NB4 (cell line): ENCODE measurements at regions not wholly inside any gene's neighbourhood (a gene's known extent, or its start where the extent isn't known, plus 50 kb on each side); places are given as distances from the start of the nearest gene placed in this dataset.
"Not testable (repeated sequence)": the region's sequence is repeated elsewhere in the genome, so short reads cannot be mapped to it uniquely, and the experiment has no call there.

Experiments
- DNase-seq: peaks from one replicate; pipeline ENCODE4 v3.0.0; 2010; ENCODE audit warnings: low read depth
- H3K4me3 ChIP-seq: one replicate; pipeline ENCODE4 v1.5.1; 2011; ENCODE audit warnings: mild to moderate bottlenecking, low read depth, low read length, moderate library complexity
- CTCF ChIP-seq: IDR thresholded peaks from one replicate; pipeline ENCODE4 v1.5.1; 2012; ENCODE audit warnings: low read depth, low read length
- MAX ChIP-seq: IDR thresholded peaks from 2 replicates; pipeline ENCODE4 v1.6.1; 2011; ENCODE audit warnings: low read depth, low read length
- MYC ChIP-seq: IDR thresholded peaks from 2 replicates; pipeline ENCODE4 v1.6.1; 2011; ENCODE audit warnings: low read depth, low read length
- POLR2A ChIP-seq: IDR thresholded peaks from 2 replicates; pipeline ENCODE4 v1.6.1; 2011; ENCODE audit warnings: mild to moderate bottlenecking; ENCODE audit not compliant: insufficient read length; ENCODE audit errors: extremely low read depth

DNA sequence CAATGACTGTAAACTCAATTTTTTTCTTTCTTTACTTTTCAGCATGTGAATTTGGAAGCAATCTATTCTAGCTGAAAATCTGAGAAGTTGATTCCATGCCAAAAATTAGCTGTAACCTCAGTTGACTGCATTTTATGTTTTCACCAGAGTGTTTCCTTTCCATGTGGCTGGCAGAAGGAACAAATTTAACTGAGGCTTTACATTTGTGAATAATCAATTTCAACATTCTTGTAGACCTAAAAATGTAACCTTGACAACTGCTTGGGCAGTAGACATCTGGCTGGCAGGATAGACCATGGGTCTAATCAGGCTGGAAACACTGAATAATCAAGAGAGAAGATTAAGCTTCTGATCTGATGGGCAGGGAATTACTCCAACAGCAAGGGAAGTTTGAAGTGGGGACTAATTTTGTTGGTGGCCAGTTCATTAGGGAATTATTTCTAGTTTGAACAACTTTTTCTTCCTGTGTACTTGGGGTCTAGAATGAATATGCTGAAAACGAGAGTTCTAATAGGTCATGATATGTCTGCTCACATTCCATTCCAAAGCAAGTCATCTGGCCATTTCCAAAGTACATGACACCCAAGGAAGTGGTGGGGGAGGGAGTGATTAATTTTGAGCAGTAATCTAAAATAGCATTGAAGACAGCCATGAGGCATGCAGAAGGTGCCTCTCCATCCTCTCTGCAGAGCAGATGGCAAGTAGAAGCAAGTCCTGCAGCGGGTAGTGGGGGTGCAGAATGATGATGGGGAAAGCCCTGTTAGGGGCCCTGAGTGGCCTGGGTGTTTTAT is 68.2 kb downstream of the ATP23 start:
- no peak for DNase-seq
- no peak overlapping the region for H3K4me3 ChIP-seq
- no peak for TF ChIP-seq MYC
- no peak for TF ChIP-seq MAX
- TF ChIP-seq CTCF: no peak
- no peak for TF ChIP-seq POLR2A

GRCh38 chr12:58011676-58012075 is 70.3 kb downstream of the ATP23 start:
- TF ChIP-seq MAX (no peak), MYC (no peak), POLR2A (no peak), CTCF (no peak)
- no peak overlapping the region for H3K4me3 ChIP-seq
- DNase-seq: no peak

DNA sequence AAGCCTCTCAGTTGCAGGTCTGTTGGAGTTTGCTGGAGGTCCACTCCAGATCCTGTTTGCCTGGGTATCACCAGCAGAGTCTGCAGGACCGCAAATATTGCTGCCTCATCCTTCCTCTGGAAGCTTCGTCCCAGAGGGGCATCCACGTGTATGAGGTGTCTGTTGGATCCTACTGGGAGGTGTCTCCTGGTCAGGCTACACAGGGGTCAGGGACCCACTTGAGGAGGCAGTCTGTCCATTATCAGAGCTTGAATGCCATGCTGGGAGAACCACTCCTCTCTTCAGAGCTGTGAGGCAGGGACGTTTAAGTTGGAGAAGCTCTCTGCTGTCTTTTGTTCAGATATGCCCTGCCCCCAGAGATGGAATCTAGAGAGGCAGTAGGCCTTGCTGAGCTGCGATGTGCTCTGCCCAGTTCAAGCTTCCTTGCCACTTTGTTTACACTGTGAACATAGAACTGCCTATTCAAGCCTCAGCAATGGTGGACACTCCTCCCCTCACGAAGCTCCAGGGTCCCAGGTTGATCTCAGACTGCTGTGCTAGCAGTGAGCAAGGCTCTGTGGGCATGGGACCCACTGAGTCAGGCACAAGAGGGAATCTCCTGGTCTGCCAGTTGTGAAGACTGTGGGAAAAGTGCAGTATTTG is 81.1 kb downstream of the ATP23 start:
- H3K4me3 ChIP-seq, DNase-seq: not testable (repeated sequence)

DNA sequence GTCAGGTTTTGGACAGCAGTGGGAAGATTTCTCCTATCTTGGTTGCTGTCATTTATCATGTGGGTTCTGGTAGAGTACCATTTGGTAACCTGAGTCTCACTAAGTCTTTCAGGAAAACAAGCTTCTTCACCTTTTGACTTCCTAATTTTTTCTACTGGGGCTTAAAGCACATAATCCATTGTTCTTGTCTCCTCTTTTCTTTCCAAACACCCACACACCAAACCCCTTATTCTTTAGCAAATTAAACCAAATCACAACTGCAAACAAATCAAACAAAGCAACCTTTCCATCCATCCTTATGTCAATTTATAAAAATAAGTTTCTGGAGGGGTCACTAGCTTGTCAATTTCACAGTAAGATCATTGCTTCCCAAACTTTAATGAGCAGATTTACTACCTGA is 84.1 kb downstream of the ATP23 start:
- DNase-seq: no peak
- TF ChIP-seq MAX: no peak
- TF ChIP-seq CTCF: no peak
- TF ChIP-seq POLR2A: no peak
- no peak for TF ChIP-seq MYC
- no peak overlapping the region for H3K4me3 ChIP-seq

- DNase-seq: no peak
- TF ChIP-seq MYC (no peak), CTCF (no peak), MAX (no peak), POLR2A (no peak)
Observed at GRCh38 chr12:58026426-58026825, 85.1 kb downstream of the ATP23 start.

DNA sequence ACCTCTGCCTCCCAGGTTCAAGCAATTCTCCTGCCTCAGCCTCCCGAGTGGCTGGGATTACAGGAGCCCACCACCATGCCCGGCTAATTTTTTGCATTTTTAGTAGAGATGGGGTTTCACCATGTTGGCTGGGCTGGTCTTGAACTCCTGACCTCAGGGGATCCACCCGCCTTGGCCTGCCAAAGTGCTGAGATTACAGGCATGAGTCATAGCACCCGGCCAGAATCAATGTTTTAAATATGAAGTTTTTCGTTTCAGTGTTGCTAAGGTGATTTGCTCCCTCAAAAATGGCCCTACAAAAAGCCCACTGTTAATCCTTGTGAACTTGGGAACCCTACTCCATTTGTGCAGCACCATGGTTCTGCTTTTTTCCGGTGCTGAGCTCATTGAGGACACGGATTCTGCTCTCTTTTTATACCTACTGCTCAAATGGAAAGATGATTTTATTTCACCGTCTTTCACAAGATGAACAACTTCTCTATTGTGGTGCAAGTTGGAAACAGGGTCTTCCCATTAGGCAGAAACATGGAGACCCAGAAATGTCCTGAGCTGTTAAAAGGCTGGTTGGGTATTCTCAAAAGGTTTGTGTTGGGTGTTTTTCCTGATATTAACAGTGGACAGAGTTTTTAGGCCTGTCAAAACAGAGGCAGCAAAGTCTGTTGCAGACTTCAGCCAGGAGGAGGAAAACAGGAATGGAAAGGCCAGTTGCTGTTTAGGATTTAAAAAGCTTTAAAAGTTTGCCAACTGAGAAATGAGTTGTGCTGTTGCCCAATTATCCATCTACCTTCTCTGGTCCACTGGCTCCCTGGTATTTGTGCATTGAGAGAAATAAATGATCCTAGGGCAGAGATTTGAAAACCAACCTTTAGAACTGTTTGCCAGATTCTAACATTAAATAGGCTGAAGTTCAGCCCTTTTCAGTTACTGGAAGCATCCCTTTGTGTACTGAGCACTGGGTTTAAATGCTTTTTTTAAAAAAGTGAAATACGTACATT is 85.8 kb downstream of the ATP23 start:
- DNase-seq: no peak
- no peak for TF ChIP-seq CTCF
- no peak for TF ChIP-seq MYC
- TF ChIP-seq POLR2A: no peak
- TF ChIP-seq MAX: no peak
- H3K4me3 ChIP-seq: no peak overlapping the region

More at GRCh38 chr12:58026426-58026825, 85.1 kb downstream of the ATP23 start:
- H3K4me3 ChIP-seq: no peak overlapping the region
